NCI-H2227 (cell line): ENCODE measurements at regions not wholly inside any gene's neighbourhood (a gene's known extent, or its start where the extent isn't known, plus 50 kb on each side); places are given as distances from the start of the nearest gene placed in this dataset.
"Not testable (repeated sequence)": the region's sequence is repeated elsewhere in the genome, so short reads cannot be mapped to it uniquely, and the experiment has no call there.

Source experiments
- DNase-seq: peaks from one replicate; lab custom pipeline; 2025; ENCODE audit not compliant: unreplicated experiment; lab: John Stamatoyannopoulos, UW

DNA sequence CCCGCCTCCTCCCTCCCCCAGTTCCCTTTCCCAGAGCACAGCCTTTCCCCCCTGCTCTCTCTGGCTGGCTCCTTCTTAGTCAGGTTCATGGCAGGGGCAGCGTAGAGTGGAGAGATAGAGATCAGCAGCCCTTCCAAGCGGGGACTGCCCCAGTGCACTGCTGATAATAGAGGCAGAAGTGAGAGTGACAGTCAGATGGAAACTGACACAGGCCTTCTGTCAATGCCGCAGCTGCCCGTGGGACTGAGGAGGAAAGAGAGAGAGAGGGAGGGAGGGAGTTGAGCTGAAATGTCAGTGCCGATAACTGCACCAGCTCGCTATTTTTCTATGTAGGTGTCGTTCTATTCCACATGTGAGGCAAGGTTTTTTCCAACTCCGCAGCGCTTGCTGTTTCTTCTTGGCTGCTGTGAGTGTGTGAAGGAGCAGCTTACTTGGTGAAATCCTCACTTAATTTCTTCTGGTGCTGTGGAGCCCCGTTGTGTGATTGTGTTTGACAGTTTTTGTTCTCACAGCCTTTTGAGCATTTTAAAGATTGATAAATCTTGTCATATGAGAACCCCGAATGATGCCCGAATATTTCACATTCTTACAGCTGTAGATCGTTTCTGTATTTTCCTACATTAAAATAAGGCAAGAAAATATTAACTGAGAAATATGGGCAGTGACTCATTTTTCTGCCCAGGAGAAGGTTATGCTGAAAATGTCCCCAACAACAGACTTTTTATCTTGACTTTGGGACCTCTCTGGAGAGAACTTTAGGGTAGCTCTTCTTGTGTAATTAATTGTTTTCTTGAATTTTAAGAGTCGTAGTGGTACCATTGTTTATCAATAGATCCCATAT is 386.4 kb upstream of the MMS22L start:
- DNase-seq = peak; percentile 29

DNA sequence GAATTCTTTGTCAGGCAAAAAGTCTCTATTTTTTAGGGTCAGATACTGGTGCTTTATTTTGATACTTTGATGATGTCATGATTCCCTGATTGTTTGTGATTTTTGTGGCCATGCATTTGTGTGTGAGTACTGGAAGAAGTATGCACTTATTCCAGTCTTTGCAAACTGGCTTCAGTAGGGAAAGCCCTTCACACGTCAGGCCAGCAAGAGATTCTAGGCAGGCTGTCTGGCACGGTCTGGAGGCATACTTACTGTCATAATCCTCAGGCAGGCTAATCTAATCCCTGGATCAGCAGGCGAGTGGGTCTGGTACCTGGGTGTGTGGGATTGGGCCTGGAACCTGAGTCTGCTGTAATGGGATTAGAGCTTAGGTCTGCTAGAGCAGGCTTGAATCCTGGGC is 391.8 kb upstream of the MMS22L start:
- no peak for DNase-seq

DNA sequence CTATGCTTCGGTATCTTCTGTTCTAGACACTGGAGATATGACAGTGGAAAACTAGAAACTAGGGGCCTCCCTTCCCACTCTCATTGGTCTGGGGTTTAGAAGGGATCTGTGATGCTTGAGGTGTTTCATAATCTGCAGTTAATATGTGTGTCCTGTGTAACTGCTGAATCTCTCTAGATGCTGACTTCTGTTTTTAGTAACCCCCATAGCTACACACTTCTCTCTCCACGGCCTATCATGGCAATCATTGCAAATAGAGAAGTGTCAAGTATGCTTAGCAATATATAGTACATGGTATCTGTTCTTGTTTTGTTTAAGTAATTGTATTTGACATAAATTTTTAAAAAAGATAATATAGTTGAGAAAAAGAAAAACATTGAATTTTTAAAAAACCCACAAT is 394.6 kb upstream of the MMS22L start:
- DNase-seq = no peak

DNA sequence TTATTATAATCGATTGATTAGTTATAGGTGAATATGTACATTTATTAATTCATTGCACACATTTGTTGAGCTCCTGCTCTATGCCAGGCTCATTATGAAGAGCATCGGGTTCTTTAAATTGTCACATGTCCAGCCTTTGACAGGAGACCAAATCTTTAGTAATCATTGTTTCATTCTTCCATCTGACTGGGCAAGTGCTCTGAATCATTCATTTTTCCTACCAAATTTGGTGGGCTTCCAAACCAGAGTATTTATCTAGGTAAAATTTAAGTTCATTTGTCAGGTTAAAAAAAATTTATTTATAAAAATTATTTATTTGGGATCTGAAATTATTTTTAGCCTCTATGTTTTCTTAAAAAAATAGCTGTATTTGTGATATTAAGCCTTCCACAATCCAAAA is 404.9 kb upstream of the MMS22L start:
- no peak for DNase-seq

DNA sequence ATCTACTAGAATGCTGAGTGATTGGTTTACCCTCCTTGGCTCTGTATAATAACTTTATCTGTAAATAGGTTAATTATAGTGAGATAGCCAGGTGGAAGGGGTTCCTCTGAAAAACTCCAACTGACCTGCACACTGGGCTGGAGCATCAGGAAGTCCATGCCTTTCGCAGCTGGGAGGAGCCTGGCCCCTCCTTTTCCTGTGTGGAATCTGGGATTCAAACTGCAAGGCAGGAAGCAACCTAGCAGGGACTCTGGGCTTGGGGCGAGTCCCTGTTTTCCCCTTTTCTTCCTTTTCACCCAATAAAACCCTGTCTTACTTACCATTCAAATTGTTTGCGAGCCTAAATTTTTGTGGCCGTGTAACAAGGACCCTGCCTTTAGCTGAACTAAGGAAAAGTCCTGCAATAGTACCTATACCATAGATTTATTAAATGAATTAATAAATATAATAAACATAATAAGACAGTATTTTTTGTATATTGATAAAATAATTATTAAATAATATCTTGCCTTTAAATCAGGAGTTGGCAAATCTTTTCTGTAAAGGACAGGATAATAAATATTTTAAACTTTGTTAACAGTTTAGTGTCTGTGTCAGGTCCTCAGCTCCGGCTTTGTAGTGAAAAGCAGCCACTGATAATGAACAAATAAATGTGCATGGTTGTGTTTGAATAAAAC is 406.2 kb upstream of the MMS22L start:
- no peak for DNase-seq

DNA sequence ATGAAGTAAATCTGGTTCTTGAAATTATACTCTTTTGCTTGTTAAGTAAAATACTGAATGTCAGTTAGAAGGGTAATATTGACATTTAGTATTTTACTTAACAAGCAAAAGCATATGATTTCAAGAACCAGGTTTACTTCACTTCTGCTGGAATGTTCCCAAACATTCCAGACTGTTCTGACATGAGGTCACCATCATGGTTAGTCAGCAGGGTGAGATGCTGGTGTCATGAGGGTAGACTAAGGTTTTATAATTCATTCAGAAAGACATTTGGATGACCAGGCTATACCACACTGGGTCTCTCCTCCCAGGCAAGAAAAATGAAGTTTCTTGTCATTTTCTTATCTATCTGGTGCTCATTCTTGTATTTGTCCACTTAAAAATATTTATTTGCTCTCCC is 414.4 kb upstream of the MMS22L start:
- no peak for DNase-seq

DNA sequence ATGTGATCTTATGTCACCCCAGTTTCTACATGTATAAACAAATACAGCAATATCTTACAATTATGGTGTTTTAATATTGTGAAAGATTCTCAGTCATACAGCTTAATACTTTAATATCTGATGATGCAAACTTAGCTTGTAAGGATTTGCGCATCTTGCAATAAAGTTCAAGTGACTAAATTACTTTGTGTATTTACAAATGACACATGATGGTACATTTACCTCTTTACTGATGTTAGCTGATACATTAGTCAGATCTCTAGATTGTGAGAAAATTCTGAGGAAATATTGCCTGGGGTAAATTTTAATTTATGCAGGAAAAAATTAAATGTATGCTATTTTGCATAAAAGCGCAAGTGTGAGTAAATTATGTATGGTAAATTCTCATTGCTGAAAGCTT is 418.8 kb upstream of the MMS22L start:
- no peak for DNase-seq

DNA sequence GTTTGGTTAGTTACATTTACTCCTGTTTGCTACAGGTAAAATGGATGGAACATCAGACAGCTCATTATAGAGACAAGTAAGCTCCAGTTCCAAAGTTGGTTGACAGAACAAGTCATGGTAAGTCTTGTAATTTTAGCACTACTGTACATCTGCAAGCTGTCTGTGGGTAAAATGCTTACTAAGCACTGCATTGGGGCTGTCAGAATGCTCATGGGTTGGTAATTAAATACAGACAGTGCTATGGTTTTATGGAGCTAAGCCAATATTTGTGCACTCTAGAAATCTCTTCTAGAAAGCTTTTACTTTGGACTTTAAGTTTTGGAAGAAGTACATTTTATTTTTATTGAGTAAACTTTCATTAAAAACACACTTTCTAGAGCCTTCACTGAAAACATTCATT is 419.2 kb upstream of the MMS22L start:
- no peak for DNase-seq

DNA sequence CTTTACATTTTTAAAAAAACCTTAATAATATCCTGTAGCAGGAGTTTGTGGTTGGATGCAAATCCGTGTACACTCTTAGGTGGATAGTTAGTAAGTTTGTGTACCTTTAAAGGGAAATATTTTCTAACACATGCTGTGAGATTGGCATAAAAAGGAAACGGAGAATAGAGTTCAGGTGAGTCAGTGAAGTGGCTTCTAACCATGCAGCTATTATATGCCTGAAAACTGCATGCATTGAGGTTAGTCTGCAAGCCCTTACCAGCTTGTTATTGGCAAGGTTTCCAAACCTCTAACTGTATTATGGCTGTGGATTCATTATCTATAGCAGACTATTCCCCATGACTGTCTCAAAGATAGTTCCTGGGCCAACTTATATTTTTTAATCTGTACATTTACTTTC is 420.6 kb upstream of the MMS22L start:
- DNase-seq = no peak

DNA sequence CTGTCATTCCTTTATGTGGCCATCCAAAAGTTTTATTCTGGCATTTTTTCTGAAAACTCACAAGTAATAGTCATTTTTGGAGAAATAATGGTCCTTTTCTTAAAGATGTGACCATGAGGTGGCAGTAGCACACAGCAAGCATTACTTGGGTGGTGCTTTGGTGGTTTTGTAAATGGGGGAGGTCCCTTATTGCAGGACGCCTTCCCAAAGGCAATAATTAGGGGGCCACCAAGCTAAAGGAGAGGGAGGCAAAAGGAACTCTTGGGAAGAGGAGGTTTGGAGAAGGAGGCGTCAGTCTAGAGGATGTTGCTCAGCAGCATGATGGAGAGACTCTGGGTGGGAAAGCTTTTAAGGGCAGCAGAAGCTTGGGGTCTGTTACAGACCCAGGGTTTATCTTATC is 422.6 kb upstream of the MMS22L start:
- DNase-seq = peak; percentile 35

DNA sequence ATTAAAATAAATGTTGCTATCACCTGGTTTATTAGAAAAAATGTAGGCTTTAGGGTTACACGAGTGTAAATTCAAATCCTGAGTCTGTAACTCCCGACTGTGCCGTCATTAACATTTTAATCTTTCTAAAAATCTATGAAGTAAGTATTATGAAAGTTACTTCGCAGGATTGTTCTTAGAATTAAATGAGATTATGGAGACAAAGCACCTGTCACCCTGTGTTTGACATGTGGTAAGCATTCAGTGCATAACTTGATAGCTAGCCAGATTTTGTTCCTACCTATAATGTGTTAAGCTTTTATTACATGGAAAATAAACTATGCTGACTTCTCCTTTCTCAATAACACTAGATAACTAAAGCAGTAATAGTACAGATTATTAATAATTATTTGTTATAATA is 429.7 kb upstream of the MMS22L start:
- no peak for DNase-seq

DNA sequence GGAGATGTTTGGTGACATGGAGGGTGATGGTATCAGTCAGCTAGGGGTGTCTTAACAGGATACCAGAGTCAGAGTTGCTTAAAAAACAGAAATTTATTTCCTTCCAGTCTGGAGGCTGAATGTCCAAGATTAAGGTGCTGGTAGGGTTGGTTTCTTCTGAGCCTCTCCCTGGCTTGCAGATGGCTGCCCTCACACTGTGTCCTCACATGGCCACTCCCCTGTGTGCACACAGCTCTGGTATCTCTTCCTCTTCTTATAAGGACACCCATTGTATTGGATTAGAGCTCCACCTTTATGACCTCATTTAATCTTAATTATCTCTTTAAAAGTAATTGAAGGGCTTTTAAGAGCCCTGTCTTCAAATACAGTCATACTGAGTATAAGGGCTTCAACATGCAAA is 431.8 kb upstream of the MMS22L start:
- no peak for DNase-seq

DNA sequence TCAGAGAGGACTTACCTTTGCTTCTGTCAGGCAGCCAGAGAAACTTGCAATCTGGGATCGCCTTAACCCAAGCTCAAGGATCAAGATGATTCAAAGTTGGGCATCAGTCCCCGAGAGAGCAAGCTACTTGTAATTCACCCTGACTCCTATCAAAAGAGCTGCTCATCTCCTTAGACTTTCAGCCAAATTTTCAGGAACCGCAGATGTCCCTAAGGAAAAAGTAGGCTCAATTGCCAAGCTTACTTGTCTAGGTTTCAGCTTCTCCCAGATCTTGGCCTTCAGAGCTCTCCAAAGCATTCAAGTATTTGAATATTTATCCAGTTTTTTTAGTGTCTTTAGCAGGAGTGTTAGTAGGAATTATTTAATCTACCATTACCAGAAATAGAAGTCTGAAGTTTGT is 434.1 kb upstream of the MMS22L start:
- DNase-seq = no peak

DNA sequence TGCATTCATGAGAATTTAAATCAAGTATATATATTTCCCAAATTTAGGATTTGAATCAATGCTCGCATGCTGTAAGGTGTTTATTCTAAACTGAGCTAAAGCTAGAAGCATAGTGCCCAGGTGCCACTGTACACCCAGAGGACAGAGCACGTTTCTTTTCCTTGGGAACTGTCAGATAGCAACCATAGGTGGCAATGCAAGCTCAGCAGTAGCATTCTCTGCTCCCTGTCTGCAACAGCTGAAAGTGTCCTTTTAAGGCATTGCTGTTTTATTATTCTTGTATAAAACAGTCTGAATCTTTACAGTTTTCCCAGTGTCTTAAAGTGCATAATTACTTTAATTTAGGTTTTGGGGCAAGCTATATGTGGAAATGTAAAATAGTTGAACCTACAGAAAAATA is 443.4 kb upstream of the MMS22L start:
- peak; percentile 4 for DNase-seq

DNA sequence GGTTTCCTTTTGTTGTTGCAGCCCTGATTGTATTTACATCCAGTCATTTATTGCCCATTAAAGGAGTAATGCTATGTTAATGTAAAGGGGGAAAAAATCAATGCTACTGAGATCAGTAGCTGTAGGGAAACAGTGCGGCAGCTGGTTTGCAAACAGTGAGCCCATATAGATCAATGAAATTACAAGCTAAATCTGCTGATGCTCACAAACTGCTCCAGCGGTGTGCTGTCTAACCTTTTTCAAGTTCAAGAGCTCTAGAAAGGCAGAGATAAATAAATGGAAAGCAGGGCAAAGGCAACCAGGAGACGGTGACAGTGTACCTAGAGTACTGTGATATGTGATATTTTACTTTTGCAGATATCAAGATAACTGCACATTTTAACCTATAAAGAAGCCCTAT is 449.0 kb upstream of the MMS22L start:
- peak; percentile 2 for DNase-seq

DNA sequence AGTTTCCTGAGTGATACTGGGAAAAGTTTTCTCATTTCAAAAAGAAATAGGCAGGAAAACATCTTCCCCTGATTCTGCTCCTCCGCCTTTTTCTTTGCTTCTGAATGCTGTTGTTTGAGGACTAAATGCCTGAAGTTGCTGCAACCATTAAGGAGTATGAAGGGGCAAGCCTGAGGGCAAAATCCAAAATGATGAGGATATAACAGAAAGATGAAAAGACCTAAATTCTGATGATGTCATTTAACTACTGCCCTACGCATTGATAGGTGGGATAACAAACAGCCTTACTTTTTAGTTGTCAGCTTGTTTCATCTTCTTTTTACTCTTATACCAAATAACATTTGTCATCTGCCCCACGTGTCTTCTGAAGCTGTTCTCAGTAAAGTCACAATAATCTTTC is 474.6 kb upstream of the MMS22L start:
- no peak for DNase-seq

DNA sequence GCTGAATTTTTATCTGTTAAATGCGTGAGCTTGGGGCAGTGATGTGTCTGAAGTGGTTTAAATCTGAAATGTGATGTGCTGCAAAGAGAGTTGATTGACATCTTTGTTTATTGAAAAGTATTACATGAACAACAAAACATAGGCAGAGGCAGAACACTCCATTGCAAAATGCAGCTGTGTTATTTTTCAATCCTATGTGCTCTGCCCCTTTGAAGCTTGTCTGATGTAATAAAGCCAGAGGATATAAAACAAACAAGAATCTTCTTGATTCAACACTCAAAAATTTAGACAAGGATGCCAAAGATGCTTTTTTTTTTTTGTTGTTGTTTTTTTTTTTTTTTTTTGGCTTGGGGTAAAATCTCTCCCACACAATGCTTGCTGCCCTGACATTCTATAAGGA is 482.4 kb upstream of the MMS22L start:
- no peak for DNase-seq

DNA sequence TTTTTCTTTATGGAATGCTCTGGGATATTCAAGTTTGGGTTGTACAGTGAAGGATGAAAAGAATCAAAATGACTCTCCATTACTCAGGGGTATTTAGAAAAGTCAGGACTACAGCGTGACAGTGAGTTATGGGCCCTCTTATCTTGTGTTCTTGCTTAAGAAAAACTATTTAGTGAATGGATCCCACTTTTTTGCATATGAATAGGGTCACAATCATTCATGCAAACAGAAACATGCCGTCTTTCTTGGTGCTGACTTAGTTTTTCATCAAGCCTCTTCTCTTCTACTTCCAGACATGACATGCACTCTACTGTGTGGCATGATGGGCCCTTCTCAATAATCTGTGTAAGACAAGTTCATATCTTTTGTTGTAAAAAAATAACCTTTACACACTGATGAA is 488.4 kb upstream of the MMS22L start:
- DNase-seq = no peak

DNA sequence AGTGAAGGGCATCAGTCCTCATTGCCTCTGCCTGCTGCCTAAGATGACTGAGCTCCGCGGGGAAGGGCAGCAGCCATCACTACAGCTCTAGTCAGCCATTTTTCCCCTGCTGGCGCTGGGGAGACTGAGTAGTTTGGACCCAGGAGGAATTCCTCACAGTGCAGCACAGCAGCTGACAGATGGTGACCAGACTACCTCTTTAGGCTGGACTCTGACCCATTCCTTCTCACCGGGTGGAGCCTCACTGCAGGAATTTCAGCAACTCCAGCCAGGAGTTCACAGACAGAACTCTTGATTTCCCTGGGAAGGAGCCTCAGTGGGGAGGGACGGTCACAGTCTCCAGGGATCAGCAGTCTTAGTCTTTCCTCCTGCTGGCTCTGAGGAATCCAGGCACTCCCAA is 492.0 kb upstream of the MMS22L start:
- no peak for DNase-seq

DNA sequence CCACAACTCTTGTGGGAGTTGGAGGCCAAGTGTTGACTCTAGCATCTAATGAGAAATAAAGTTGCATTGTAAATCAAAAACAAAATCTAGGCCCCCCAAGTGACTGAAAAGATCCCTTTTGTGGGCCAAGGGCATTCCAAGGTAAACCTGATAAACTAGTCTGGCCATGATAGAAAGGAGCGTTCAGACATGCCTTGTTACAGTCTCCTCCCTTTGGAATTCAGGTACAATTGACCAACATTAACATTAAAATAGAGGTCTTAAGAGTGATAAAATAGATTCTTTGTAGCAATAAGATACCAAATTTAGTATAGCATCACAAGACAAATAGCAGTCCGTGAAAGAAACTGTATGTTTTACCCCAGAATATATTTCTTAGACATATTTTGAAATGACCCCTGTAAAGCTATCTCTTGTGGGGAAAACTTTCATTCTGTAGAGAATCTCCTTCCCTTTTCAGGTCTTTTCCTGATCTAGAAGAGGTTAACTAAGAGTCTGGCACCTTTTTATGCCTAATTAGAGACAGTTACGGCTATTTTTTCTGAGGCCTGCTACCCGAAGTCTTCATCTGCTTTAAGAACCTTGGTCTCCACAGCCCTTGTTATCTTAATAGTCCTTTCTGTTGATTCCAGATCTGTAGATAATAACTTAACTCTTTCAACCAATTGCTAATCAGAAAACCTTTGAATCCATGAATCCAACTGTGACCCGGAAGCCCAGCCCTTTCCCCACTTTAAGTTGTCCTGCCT is 495.4 kb upstream of the MMS22L start:
- no peak for DNase-seq

DNA sequence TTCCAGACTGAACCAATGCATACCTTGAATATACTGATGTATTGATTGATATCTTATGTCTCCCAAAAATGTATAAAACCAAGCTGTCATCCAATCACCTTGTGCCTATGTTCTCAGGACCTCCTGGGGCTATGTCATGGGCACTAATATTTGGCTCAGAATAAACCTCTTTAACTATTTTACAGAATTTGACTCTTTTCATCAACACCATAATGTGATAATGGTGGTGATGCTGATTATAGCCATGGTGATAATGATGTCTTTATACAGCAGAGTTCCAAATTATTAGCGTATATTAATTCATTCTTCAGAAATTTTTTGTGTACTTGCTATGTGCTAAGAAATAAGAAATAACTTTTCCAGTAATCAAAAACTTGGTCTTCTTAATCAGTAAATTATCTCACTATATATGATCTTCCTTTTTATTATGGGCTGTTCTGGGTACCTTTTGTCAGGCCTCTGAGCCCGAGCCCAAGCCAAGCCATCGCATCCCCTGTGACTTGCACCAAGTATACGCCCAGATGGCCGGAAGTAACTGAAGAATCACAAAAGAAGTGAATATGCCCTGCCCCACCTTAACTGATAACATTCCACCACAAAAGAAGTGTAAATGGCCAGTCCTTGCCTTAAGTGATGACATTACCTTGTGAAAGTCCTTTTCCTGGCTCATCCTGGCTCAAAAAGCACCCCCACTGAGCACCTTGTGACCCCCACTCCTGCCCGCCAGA is 496.2 kb upstream of the MMS22L start:
- not testable (repeated sequence) for DNase-seq
